ENCODE measurements at regions not wholly inside any gene's neighbourhood (a gene's known extent, or its start where the extent isn't known, plus 50 kb on each side); places are given as distances from the start of the nearest gene placed in this dataset.
"Not testable (repeated sequence)": the region's sequence is repeated elsewhere in the genome, so short reads cannot be mapped to it uniquely, and the experiment has no call there.

DNA sequence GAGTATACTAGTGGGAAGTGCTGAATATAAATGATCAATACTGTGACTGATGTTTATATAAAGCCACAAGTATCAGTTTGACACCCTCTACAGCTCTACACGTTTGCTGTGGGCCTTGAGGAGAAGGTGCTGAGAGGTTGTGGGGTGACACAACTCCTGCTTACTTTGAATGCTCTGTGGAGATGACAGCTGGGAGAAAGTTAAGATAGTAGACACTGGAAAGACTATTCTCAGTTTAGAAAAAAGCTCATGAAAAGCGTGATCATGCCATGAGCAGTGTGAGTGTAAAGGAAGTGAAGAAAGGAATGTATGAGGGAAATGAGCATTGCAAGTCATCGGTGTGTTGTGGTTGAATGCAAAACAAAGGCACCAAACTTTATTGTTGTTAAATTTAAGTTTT lies 215.8 kb downstream of the UTRN start:
- Histone ChIP-seq H3K23me2 (ENCODE audit: insufficient read length, low read depth, low read length, poor library complexity, severe bottlenecking) (no peaks in the 10 kb centered on the region), H3K14ac (ENCODE audit: insufficient read depth, low read length) (no peak overlapping the region), H2BK5ac (ENCODE audit: insufficient read length, low read length) (no peak overlapping the region), H3K27ac (ENCODE audit: insufficient read length, low read depth, low read length) (no peak overlapping the region), H3K4me2 (ENCODE audit: insufficient read depth, insufficient read length, low read length) (no peak overlapping the region), H3K79me2 (ENCODE audit: insufficient read depth, low read length) (no peaks in the 10 kb centered on the region), H4K5ac (ENCODE audit: insufficient read length, low read depth, low read length) (no peak overlapping the region), H2BK120ac (ENCODE audit: low read depth, low read length, poor library complexity, severe bottlenecking) (no peak overlapping the region), H3K27me3 (ENCODE audit: insufficient read depth, low read length) (no peaks in the 10 kb centered on the region), H3K9me3 (ENCODE audit: control insufficient read depth, low read depth, low read length) (no peaks in the 10 kb centered on the region), H3K18ac (ENCODE audit: insufficient read length, low read depth, low read length) (no peak overlapping the region), H2BK12ac (ENCODE audit: insufficient read length, low read depth, low read length) (no peak overlapping the region), H4K20me1 (ENCODE audit: control insufficient read depth, insufficient read depth, insufficient read length) (no peaks in the 10 kb centered on the region), H3K9ac (ENCODE audit: extremely low read depth, insufficient read length, low read length) (no peak overlapping the region), H2AK5ac (ENCODE audit: insufficient read length, low read length) (no peak overlapping the region), H4K8ac (replicated peaks; ENCODE audit: insufficient read length, low read depth, low read length) (no peak overlapping the region), H2AFZ (ENCODE audit: low read length) (no peak overlapping the region), H2BK20ac (ENCODE audit: low read depth, low read length, poor library complexity, severe bottlenecking) (no peak overlapping the region), H3K79me1 (ENCODE audit: insufficient read depth, low read depth, low read length, poor library complexity, severe bottlenecking) (no peaks in the 10 kb centered on the region), H3K56ac (ENCODE audit: insufficient read length, low read depth, low read length) (no peak overlapping the region), H4K91ac (ENCODE audit: insufficient read length, low read depth, low read length) (no peak overlapping the region), H3T11ph (ENCODE audit: low read length) (no peak overlapping the region), H3K23ac (ENCODE audit: insufficient read length, low read depth, low read length) (no peak overlapping the region), H3K4me1 (ENCODE audit: insufficient read depth, low read length) (no peaks in the 10 kb centered on the region), H2BK15ac (ENCODE audit: low read depth, low read length) (no peak overlapping the region), H3K4ac (ENCODE audit: low read depth, low read length) (no peak overlapping the region)
- no peak for DNase-seq
- Mint-ChIP-seq H3K4me3 (no peak overlapping the region), H3K27me3 (ENCODE audit: low read depth) (no peaks in the 10 kb centered on the region), H3K4me1 (no peaks in the 10 kb centered on the region), H3K36me3 (ENCODE audit: insufficient read depth in 1 of 3, low read depth in 3 of 3) (peaks cover 21 to 52% (median 43%) of the 10 kb centered on the region in 3 experiments), H3K27ac (peak overlapping the region in 1 of 3 experiments; percentile 25; a peak in 2 of 7 replicates), H3K9me3 (peaks cover 22 to 23% of the 10 kb centered on the region in 2 experiments)
- TF ChIP-seq, protein P1, sequence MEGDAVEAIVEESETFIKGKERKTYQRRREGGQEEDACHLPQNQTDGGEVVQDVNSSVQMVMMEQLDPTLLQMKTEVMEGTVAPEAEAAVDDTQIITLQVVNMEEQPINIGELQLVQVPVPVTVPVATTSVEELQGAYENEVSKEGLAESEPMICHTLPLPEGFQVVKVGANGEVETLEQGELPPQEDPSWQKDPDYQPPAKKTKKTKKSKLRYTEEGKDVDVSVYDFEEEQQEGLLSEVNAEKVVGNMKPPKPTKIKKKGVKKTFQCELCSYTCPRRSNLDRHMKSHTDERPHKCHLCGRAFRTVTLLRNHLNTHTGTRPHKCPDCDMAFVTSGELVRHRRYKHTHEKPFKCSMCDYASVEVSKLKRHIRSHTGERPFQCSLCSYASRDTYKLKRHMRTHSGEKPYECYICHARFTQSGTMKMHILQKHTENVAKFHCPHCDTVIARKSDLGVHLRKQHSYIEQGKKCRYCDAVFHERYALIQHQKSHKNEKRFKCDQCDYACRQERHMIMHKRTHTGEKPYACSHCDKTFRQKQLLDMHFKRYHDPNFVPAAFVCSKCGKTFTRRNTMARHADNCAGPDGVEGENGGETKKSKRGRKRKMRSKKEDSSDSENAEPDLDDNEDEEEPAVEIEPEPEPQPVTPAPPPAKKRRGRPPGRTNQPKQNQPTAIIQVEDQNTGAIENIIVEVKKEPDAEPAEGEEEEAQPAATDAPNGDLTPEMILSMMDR (conservative IDR thresholded peaks at IDR 0.05): no peak
- no CpG with 5 or more reads among the region's 3 CpGs for WGBS (ENCODE audit: extremely low coverage, insufficient read length, low lambda C conversion rate)

DNA sequence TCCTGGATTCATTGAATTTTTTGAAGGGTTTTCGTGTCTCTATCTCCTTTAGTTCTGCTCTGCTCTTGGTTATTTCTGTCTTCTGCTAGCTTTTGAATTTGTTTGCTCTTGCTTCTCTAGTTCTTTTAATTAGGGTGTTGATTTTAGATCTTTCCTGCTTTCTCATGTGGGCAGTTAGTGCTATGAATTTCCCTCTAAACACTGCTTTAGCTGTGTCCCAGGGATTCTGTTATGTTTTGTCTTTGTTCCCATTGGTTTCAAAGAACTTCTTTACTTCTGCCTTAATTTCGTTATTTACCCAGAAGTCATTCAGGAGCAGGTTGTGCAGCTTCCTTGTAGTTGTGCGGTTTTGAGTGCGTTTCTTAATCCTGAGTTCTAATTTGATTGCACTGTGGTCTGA lies 220.1 kb downstream of the UTRN start:
- H4K20me1 ChIP-seq (ENCODE audit: control insufficient read depth, insufficient read depth, insufficient read length); H4K5ac ChIP-seq (ENCODE audit: insufficient read length, low read depth, low read length); H3K9me3 ChIP-seq (ENCODE audit: control insufficient read depth, low read depth, low read length); H3K23me2 ChIP-seq (ENCODE audit: insufficient read length, low read depth, low read length, poor library complexity, severe bottlenecking); H3K18ac ChIP-seq (ENCODE audit: insufficient read length, low read depth, low read length); H3K79me1 ChIP-seq (ENCODE audit: insufficient read depth, low read depth, low read length, poor library complexity, severe bottlenecking); H3K4ac ChIP-seq (ENCODE audit: low read depth, low read length); H4K8ac ChIP-seq (replicated peaks; ENCODE audit: insufficient read length, low read depth, low read length); H2AFZ ChIP-seq (ENCODE audit: low read length); H2BK15ac ChIP-seq (ENCODE audit: low read depth, low read length); DNase-seq; H3K27me3 ChIP-seq (ENCODE audit: insufficient read depth, low read length); H3K56ac ChIP-seq (ENCODE audit: insufficient read length, low read depth, low read length); H3K4me1 ChIP-seq (ENCODE audit: insufficient read depth, low read length); H3K27ac Mint-ChIP-seq; H2BK20ac ChIP-seq (ENCODE audit: low read depth, low read length, poor library complexity, severe bottlenecking); H3T11ph ChIP-seq (ENCODE audit: low read length); H2BK12ac ChIP-seq (ENCODE audit: insufficient read length, low read depth, low read length); H2BK5ac ChIP-seq (ENCODE audit: insufficient read length, low read length); H3K14ac ChIP-seq (ENCODE audit: insufficient read depth, low read length); H3K4me3 Mint-ChIP-seq; H2BK120ac ChIP-seq (ENCODE audit: low read depth, low read length, poor library complexity, severe bottlenecking); H3K79me2 ChIP-seq (ENCODE audit: insufficient read depth, low read length); H3K4me1 Mint-ChIP-seq; H2AK5ac ChIP-seq (ENCODE audit: insufficient read length, low read length); H3K4me2 ChIP-seq (ENCODE audit: insufficient read depth, insufficient read length, low read length); H3K9ac ChIP-seq (ENCODE audit: extremely low read depth, insufficient read length, low read length); H3K23ac ChIP-seq (ENCODE audit: insufficient read length, low read depth, low read length); H4K91ac ChIP-seq (ENCODE audit: insufficient read length, low read depth, low read length); H3K27me3 Mint-ChIP-seq (ENCODE audit: low read depth); H3K27ac ChIP-seq (ENCODE audit: insufficient read length, low read depth, low read length): not testable (repeated sequence)
- H3K9me3 Mint-ChIP-seq: peaks cover 29 to 32% of the 10 kb centered on the region in 2 experiments
- H3K36me3 Mint-ChIP-seq (ENCODE audit: insufficient read depth in 1 of 3, low read depth in 3 of 3): peaks cover 26 to 49% (median 48%) of the 10 kb centered on the region in 3 experiments
- WGBS (ENCODE audit: extremely low coverage, insufficient read length, low lambda C conversion rate): no CpG with 5 or more reads among the region's 4 CpGs

Measured in H9 (cell line).